ENCODE measurements at regions not wholly inside any gene's neighbourhood (a gene's known extent, or its start where the extent isn't known, plus 50 kb on each side); places are given as distances from the start of the nearest gene placed in this dataset.

DNA sequence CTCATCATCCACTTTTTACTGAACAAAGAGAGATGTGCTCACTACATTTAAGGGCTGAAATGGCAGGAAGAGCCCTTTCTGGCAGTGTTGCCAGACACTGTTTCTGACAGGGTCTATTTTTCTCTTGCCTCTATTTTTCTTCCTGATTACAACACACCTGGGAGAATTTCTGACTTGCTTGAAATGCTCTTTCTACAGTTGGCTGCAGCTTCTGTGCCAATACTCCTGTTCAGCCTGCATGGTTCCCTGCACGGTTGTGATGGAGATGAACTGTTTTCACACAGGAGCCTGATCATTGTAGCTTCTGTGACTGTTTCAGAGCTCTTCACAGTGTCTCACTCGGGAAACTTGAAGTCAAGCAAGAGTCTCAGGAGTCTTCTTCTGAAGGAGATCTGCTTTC is 83.0 kb upstream of the DLG1 start:
- no peaks in the 10 kb centered on the region for H3K79me2 ChIP-seq (ENCODE audit: insufficient read depth, low read depth)
- no peaks in the 10 kb centered on the region for H3K4me1 ChIP-seq (ENCODE audit: low read depth, poor library complexity, severe bottlenecking)
- no peak overlapping the region for H3K4me2 ChIP-seq
- H4K20me1 ChIP-seq (ENCODE audit: insufficient read depth) = no peaks in the 10 kb centered on the region
- H3K9ac ChIP-seq = no peak overlapping the region
- no peaks in the 10 kb centered on the region for H3K27me3 ChIP-seq (ENCODE audit: insufficient read depth, low read depth)
- no peak overlapping the region for H3K4me3 ChIP-seq (IDR thresholded peaks at IDR 0.05; ENCODE audit: insufficient read depth, low read depth, low read length)
- no peak overlapping the region for H2AFZ ChIP-seq (ENCODE audit: low read depth)
- H3K36me3 ChIP-seq (ENCODE audit: insufficient read depth) = no peaks in the 10 kb centered on the region
- no peak overlapping the region for H3K27ac ChIP-seq
- TF ChIP-seq CTCF (conservative IDR thresholded peaks at IDR 0.05; ENCODE audit: low read depth, low read length) = no peak

GRCh38 chr3:197380786-197381185 is 82.4 kb upstream of the DLG1 start:
- H4K20me1 ChIP-seq (ENCODE audit: insufficient read depth) = no peaks in the 10 kb centered on the region
- no peak overlapping the region for H3K9ac ChIP-seq
- H3K27me3 ChIP-seq (ENCODE audit: insufficient read depth, low read depth) = no peaks in the 10 kb centered on the region
- H2AFZ ChIP-seq (ENCODE audit: low read depth) = no peak overlapping the region
- H3K36me3 ChIP-seq (ENCODE audit: insufficient read depth) = no peaks in the 10 kb centered on the region
- H3K4me1 ChIP-seq (ENCODE audit: low read depth, poor library complexity, severe bottlenecking) = no peaks in the 10 kb centered on the region
- no peak for TF ChIP-seq CTCF (conservative IDR thresholded peaks at IDR 0.05; ENCODE audit: low read depth, low read length)
- H3K4me3 ChIP-seq (IDR thresholded peaks at IDR 0.05; ENCODE audit: insufficient read depth, low read depth, low read length) = no peak overlapping the region
- no peak overlapping the region for H3K27ac ChIP-seq
- no peak overlapping the region for H3K4me2 ChIP-seq
- no peaks in the 10 kb centered on the region for H3K79me2 ChIP-seq (ENCODE audit: insufficient read depth, low read depth)

GRCh38 chr3:197378985-197379718 is 80.7 kb upstream of the DLG1 start:
- Histone ChIP-seq H4K20me1 (ENCODE audit: insufficient read depth) (no peaks in the 10 kb centered on the region), H3K27ac (no peak overlapping the region), H3K4me2 (no peak overlapping the region), H3K36me3 (ENCODE audit: insufficient read depth) (no peaks in the 10 kb centered on the region), H3K79me2 (ENCODE audit: insufficient read depth, low read depth) (no peaks in the 10 kb centered on the region), H3K9ac (no peak overlapping the region), H3K4me1 (ENCODE audit: low read depth, poor library complexity, severe bottlenecking) (no peaks in the 10 kb centered on the region), H3K4me3 (IDR thresholded peaks at IDR 0.05; ENCODE audit: insufficient read depth, low read depth, low read length) (no peak overlapping the region), H3K27me3 (ENCODE audit: insufficient read depth, low read depth) (no peaks in the 10 kb centered on the region), H2AFZ (ENCODE audit: low read depth) (no peak overlapping the region)
- TF ChIP-seq CTCF (conservative IDR thresholded peaks at IDR 0.05; ENCODE audit: low read depth, low read length) = no peak

DNA sequence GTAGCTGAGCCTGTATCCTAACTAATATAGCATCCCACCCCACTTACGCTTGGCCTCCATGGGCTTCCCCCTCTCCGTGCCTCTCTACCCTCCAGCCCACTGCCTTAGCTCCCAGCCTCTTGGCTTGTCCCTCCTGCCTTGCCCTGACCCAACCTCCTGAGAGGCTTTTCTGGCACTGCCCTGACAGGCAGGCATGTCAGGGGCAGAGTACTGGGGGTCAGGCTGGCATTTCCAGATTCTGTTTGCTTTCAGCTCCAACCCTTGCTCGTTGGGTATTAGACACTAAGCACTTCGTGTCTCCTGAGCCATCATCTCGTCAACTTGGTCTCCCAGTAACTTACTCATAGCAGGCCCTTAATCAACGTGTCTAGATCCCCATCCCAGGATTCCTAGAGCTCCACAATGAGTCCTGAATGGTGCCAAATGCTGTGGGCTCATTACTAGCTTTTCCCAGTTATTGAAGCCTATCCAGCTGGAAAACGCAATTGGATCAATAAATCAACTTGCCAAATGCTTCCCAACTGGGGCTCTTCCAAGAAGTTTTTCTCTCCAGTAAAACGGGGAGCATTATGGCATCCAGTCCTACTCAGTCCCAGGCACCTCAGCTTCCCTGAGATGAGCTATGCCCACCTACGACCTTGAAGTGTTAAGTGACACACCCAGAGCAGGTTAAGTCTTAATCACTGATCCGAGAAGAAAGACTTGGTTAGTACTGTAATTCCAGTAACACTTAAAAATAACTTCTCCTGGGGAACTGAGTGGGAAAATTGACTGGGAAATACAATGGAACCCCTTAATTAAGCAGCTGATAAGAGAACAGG is 78.5 kb upstream of the DLG1 start:
- Histone ChIP-seq H3K27me3 (ENCODE audit: insufficient read depth, low read depth) (no peaks in the 10 kb centered on the region), H3K9ac (no peak overlapping the region), H4K20me1 (ENCODE audit: insufficient read depth) (no peaks in the 10 kb centered on the region), H3K36me3 (ENCODE audit: insufficient read depth) (no peaks in the 10 kb centered on the region), H3K4me2 (no peak overlapping the region), H3K79me2 (ENCODE audit: insufficient read depth, low read depth) (no peaks in the 10 kb centered on the region), H2AFZ (ENCODE audit: low read depth) (no peak overlapping the region), H3K4me1 (ENCODE audit: low read depth, poor library complexity, severe bottlenecking) (no peaks in the 10 kb centered on the region), H3K27ac (no peak overlapping the region), H3K4me3 (IDR thresholded peaks at IDR 0.05; ENCODE audit: insufficient read depth, low read depth, low read length) (no peak overlapping the region)
- TF ChIP-seq CTCF (conservative IDR thresholded peaks at IDR 0.05; ENCODE audit: low read depth, low read length) = no peak

Measured in KMS-11 (cell line).